Anterior cingulate cortex (tissue), 58 donors: ENCODE measurements at regions not wholly inside any gene's neighbourhood (a gene's known extent, or its start where the extent isn't known, plus 50 kb on each side); places are given as distances from the start of the nearest gene placed in this dataset.

Experiments used
- DNase-seq, 58 donors: peaks; one replicate each; lab custom pipeline; 2025; lab: John Stamatoyannopoulos, UW

DNA sequence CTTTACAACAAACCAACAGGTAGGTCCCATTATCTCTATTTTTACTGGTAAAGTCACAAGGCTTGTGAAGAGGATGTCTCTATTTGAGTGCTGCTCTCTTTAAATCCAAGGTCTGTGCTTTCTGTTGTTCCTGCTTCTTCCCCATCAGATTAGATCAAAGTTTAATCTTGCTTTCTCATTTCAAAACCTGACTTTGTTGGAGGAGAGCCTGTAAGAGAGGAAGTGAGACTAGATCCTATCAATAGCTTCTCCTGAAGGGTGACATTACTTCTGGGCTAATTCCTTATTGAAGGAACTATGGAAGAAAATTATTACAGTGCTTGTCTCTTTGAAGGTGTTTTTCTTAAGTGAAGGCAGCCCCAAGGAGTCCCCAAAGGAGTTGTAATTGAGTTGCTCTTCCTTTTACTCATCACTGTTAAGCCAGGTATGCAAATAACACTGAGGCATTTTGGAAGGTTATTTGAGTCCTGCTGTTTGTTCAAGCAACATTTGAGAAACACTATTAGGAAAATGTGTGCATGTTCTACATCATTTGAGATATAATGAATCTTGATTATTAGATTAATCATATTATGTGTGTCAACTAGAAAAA, 146.2 kb upstream of the MBL2 start:
- DNase-seq = no peak

DNA sequence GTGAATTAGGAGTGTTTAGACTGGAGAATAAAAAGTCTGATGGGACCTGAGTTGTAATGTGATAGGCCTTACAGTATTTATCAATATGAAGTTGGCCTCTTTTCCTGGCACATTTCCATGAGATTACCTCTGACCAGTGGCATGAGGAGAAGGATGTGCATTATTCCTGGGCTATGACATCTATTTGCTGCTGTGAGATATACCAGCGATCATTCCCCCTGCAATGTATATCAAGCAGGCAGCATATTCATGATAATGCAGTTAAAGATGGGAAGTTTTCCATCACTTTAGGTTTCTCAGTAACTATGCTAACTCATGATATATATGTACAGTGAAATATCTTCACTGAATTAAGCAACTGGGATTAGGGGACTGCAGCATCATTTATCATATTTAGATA, 142.8 kb upstream of the MBL2 start:
- DNase-seq = no peak

DNA sequence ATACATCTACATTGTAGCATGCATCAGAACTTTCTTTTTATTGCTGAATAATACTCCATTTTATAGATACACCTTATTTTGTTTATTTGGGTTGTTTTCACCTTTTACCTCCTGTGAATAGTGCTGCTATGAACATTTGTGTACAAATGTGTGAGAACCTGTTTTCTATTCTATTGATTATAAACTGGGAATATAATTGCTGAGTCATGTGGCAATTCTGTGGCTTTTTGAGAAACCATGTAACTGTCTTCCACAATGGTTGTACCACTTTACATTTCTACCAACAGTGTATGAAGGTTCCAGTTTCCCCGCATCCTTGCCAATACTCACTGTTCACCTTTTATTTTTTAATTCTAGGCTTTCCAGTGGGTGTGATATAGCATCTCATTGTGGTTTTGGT, 138.6 kb upstream of the MBL2 start:
- DNase-seq = no peak

DNA sequence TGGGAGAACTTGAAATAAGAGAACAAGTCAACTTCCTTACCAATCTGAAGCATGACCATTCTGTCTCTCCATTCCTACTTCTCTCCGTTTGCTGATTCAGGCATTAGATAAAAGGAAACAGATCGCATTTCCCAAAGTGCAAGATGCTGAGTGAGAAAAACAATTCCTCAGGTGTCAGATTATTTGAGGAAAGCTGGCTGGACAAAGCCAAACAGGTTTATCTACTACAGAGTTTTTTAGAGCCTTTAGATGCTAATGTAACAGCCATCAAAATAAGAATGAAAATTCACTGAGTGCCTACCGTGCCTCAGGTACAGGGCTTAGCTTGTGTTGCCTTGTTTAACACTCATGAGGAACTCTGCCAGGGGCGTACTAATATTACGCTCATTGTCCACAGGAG, 135.9 kb upstream of the MBL2 start:
- no peak for DNase-seq

DNA sequence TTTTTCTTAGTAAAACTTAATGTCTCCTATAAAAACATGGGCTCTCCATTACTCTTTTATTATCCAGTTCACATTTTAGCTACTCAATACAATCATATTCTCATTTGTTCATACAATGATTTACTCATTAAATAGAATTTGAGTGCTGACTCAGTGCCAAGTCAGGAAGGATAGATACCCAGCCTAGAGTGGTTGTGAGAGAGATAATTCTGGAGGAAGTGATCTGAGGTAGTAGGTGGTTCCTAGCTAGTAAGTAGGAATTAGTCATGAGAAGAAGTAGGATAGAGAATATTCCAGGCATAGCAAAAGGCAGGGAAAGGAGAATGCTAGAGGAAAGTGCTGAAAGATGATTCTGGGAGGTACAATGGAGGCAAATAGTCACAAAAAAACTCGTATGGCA, 133.5 kb upstream of the MBL2 start:
- DNase-seq = no peak

DNA sequence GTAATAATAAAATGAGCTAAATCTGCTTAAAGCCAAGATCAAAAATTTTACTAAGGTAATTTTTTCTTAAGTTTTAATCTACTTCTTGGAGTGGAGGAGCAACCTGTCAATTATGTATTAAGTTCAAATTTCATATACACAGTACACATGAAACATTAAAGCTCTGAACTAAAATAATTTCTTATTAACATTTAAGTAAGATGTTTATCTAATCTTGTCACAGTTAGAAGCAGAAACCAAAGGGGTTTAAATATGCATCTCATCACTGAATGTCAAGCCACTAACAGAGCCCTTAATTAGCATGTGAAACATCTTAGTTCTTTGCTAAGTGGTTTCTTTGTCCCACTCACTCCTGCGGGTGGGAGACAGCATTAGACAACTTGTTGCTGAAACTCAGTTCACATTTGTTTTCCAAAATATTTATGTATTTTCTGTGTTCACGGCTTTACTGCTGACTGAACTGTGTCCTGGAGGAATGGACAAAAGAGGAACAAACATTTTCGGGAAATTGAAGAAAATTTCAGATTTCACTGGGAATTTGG, 130.9 kb upstream of the MBL2 start:
- no peak for DNase-seq

DNA sequence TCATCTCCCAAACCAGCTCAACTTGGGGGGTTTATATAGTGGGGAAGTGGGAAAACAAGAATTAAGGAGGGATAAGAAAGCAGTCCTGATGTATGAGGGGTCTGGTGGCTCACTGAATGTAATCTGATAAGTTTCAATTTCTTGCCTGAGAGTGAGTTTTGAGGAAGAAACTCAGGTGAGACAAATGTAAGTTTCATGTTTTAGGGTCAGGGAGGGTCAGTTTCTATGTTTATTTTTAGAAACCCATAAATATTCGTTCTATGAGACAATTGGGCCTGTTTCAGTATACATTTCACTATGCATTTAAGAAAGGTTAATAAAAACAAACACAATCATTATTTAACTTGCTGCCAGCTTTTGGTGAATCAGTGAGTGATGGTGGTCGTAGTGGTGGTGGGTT, 128.0 kb upstream of the MBL2 start:
- no peak for DNase-seq

DNA sequence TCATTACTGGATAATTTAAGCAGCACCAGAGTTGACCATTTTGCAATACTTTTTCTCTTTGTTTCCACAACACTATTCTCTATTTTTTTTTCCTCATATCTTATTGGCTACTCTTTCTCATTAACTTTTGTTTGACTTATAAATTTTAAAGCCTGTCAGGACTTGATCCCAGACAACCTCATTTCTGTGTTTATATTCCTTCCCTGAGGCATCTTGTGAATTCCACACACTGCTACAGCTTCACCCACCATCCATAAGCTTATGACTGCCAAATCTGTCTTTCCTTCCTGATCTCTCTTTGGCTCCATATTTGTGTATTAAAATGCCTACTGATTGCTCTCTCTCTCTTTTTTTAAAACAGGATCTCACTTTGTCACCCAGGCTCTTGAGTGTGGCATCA, 124.6 kb upstream of the MBL2 start:
- DNase-seq = no peak

DNA sequence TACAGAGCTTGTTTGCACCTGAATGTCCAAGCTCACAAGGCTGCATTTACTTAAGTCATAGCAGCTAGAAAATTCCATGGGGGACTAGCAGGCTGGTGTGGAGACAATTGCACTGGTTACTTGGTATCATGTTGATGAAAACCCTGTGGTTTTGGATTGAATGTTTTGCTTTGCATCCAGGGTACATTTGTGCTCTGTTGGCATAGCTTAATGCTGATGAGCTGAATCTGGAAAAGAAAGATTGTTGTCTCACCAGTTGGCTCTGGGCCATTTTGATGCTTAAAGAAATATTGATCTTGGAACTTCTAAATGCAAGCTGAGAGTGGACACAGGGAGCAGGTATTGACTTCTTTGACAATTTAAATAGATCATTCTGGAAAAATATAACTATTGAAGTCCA, 122.5 kb upstream of the MBL2 start:
- DNase-seq = no peak

DNA sequence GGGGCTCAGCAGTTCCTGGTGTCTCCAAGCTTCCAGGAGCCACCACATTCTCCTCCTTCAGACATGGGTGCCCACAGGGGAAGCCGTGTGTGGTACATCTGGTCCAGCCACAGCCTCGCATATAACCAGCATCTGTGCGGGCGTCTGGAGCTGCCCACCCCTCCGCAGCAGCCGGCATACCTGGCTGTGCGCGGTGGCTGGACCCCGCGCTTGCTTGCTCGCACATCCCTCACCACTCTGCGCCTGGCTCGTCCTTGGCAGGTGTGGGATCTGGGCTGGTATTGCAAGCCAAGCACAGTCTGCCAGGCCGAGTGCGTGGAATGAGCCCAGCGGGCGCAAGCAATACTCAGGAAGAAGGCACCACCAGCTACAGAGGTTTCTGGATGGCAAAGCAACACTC, 117.7 kb upstream of the MBL2 start:
- no peak for DNase-seq

DNA sequence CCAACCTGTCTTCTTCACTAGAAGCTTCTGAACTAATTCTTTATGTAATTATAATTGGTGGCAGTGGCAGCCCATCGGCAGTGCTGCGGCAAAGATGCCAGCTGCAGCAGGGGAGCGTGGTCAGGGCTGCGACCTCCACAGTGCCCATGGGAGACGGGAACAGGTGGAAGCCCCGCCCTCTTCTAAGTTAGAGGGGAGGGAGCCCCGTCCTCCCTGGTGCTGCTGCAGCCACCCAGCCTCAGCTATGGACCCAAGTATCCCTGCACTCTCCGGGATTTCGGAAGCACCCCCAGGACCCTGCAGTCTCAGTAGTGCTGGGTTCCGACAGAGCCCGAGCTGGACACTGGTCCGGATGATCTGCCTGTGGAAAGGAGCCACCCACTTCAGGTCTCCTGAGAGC, 117.0 kb upstream of the MBL2 start:
- DNase-seq = no peak

DNA sequence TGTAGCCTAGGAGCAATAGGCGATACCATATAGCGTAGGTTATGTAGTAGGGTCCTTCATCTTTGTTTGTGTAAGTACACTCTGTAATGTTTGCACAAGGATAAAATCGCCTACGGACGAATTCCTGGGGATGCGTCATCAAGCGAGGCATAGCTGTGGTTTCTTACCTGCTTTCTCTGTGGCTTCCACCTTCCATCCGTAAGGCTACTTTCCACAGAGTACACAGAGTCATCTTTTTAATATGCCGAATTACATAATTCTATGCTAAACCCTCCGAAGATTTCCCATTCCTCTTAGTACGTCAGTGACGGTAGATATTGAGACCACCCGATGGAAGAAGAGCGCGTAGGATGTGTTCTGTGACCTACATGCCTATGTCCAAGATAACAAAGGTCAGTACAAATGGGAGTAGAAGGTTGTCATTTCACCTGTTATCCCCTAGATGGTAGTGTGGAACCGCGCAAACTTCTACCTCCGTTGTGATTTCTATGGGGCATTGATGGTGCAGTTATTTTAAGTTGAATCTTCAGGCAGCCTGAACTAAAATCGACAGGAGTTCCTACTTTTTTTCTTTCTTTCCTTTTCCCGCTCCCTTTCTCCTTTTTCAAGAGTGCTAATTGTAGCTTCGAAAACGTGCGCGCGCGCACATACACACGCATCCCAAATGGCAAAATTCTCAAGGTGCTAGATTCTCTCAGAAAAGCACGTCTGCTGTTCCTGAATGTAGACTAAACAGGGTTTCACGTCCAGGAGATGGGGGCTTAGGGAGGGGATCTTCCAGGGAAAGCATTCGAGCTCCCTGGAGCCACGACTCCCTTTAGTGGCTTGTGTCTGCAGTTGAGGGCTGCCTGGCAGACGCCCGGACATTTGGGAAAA, 111.7 kb upstream of the MBL2 start:
- DNase-seq = peak in 36 of 58 donors; percentile 1 to 56 (median 15)

DNA sequence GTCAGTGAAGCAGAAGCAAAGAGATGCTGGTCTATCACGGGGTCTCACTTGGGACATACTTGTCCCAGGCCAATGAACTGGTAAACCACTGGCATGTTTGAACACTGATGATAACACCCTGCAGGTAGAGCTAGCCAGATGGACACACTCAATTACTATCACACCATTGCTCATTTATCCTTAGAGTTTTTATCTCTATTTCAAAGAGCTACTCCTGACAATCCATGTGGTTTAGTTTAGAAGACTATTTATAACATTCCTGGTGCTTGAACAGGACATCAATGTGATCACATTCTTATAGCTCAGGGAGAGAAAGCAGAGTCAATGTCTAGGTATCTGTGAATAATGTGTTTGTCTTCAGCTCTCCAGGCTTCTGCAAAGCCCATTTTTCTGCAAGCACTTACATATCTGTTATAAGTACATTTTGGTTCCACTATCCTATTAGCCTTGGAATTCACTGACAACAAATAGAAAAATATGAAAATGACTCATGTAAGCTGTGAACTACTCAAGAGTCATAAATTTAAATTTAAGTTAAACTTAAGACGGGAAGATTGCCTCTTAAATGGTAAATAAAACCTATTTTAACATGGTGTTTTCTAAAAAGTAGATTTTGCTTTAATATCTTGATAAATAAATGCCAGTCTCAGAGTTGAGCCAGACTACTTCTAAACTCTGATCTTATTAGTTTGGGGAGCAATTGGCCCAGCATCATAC, 106.7 kb upstream of the MBL2 start:
- no peak for DNase-seq

DNA sequence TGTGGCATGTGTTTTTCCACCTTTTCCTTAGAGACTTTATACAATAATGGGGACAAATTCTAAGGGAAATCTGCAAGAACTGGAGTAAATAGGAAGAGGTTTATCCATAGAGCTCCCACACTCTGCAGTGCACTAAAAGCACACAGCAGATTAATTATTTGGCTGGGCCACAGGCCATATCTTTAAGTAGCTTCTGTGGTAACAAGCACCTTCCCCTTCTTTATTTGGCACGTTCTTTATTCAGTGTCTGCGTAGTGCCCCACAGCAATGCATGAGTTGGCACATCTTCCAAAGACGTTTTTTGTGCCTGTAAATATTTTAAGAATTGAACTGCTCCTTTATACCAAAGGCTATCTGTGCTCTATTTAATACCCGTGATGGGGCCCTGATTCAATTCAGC, 104.9 kb upstream of the MBL2 start:
- DNase-seq = no peak

DNA sequence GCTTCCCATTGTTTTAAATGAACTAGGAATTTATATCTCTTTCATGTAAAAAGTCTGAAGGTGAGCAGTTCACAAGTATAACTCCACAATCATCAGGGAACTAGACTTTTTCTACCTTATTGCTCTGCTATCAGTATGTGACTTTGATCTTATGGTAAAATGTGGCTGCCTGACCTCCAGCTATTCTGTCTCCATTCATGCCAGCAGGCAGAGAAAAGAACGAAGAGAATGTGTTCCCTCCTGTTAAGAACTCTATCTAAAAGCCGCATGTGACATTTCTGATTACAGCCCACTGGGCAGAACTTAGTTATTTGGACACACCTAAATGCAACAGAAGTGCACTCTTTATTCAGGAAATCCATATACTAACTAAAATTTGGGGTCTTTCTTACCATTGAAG, 102.8 kb upstream of the MBL2 start:
- DNase-seq = no peak

DNA sequence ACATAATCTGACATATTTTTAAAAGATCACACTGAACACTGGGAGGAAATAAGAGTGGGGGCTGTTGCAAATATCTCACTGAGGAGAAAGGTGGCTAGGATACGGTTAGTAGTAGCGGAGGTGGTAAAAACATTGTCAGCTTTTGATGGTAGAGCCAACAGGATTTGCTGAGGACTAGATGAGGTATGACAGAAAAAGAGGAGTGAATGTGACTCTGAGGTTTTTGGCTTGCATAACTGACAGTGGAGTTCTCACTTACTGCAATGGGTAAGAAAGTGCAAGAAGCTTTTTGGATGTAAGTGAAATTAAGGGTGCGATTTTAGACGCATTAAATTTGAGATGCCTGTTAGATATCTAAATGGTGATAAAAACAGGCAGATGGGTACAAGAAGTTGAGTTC, 102.0 kb upstream of the MBL2 start:
- DNase-seq = no peak

DNA sequence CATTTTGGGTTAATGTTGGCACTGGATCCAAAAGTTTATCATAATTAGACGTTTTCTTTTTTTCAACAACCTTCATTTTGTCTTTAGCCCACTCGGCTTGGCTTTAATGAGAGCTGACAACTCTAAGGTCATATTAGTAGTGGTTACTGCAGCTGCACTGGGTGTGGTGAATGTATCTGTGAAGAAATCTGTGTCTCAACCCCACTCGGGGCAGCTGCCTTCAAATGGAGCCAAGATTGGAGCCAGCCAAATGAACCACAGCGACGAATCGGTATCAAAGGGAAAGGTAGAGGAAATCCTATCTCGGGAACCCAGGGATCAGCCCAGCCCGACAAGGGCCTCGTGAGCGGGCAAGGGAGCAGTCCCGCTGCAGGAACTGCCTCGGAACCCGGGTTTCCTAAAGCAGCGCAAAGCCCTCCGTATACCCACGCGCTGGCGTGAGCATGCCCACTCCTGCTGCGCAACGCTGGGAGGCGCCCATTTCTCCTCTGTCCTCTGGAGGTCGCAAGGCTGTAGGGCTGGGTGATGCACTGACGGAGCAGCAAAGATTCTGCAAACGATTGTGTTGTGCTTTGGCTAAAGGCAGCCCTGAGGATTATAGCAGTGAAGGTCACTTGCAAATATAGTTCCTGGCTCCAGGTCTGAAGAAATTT, 98.7 kb upstream of the MBL2 start:
- no peak for DNase-seq

DNA sequence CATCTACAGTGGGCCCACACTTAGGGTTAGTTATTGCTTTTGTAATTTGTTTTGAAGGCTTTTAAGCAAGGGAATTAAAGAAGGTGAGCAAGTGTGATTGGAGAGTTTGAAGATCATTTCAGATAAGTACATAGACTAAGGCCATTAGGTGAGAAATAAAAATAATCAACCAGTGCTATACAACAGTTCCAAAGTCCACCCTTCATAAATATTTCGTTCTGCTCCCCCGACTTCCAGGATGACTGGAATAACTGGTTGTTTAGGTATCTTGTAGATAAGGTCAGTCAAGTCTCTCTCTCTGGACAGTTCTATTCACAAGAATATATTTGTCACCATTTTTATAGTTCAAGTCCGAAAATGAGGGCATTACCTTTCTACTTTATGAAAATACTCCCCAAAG, 98.0 kb upstream of the MBL2 start:
- DNase-seq = no peak

DNA sequence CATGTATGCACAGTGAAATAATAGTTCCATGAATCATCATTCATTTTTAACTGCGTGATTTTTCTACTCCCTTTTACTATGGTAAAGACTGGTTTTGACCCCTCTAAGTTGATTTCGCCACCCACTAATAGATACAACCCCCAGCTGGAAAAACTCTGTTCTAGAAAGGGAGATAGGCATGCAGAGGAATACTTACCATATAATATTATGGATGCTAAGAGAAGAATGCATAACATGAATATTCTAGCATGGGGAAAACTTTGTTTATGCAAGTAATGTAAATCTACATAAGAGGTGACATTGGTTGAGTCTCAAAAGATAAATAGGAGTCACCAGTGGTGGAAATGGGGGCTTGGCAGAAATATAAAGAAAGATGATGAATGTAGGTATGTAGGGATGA, 97.3 kb upstream of the MBL2 start:
- no peak for DNase-seq

DNA sequence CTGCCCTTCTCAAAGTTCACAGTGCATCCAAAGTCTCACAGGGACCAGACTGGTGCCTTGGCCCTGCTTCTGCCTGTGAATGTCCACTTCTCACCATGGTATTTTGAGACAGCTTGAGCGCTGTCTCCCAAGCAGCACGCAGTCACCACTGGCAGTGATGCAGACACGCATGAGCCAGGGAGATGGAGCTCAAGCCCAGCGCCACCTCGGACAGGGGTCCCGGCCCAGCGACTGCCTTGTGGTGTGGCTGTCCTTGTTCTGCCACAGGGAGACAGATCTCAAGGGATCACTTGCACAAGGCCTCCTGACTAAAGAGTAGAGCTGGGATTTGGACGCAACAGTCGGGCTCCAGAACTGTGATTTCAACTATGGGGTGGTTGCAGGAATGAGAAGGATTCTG, 92.6 kb upstream of the MBL2 start:
- DNase-seq = no peak
